KOPT-K1 (cell line): ENCODE measurements at regions not wholly inside any gene's neighbourhood (a gene's known extent, or its start where the extent isn't known, plus 50 kb on each side); places are given as distances from the start of the nearest gene placed in this dataset.
"Not testable (repeated sequence)": the region's sequence is repeated elsewhere in the genome, so short reads cannot be mapped to it uniquely, and the experiment has no call there.

Experiments used
- H3K27ac ChIP-seq: fragments of 200-600 bp; sonication (generic); 2 replicates; pipeline ENCODE4 v1.5.1; 2016; ENCODE audit warnings: antibody characterized with exemption, mild to moderate bottlenecking, low read depth, low read length; ENCODE audit not compliant: poor library complexity, severe bottlenecking
- H3K36me3 ChIP-seq: fragments of 200-600 bp; sonication (generic); 2 replicates; pipeline ENCODE4 v1.5.1; 2017; ENCODE audit warnings: antibody characterized with exemption, mild to moderate bottlenecking, low read length, moderate library complexity; ENCODE audit not compliant: insufficient read depth
- H3K9me3 ChIP-seq: fragments of 200-600 bp; sonication (generic); 2 replicates; pipeline ENCODE4 v1.5.1; 2017; ENCODE audit warnings: antibody characterized with exemption, low read length, mild to moderate bottlenecking; ENCODE audit not compliant: insufficient read depth, poor library complexity, severe bottlenecking

GRCh38 chr17:71446645-71447437 is 674.0 kb upstream of the SOX9 start:
- no peak overlapping the region for H3K27ac ChIP-seq
- H3K36me3 ChIP-seq: no peaks in the 10 kb centered on the region

GRCh38 chr17:71447644-71448043 is 673.2 kb upstream of the SOX9 start:
- H3K36me3 ChIP-seq: no peaks in the 10 kb centered on the region
- no peak overlapping the region for H3K27ac ChIP-seq
- no peaks in the 10 kb centered on the region for H3K9me3 ChIP-seq

More at GRCh38 chr17:71446645-71447437, 674.0 kb upstream of the SOX9 start:
- H3K9me3 ChIP-seq: no peaks in the 10 kb centered on the region

- H3K36me3 ChIP-seq, H3K9me3 ChIP-seq, H3K27ac ChIP-seq: not testable (repeated sequence)
Observed at GRCh38 chr17:71450657-71451056, 670.2 kb upstream of the SOX9 start.

GRCh38 chr17:71453876-71454422 is 666.9 kb upstream of the SOX9 start:
- Histone ChIP-seq H3K9me3 (no peaks in the 10 kb centered on the region), H3K27ac (no peak overlapping the region), H3K36me3 (no peaks in the 10 kb centered on the region)

- no peak overlapping the region for H3K27ac ChIP-seq
- no peaks in the 10 kb centered on the region for H3K9me3 ChIP-seq
- H3K36me3 ChIP-seq: no peaks in the 10 kb centered on the region
Observed at GRCh38 chr17:71455219-71455618, 665.6 kb upstream of the SOX9 start.

GRCh38 chr17:71458322-71458721 is 662.5 kb upstream of the SOX9 start:
- Histone ChIP-seq H3K9me3 (no peaks in the 10 kb centered on the region), H3K36me3 (no peaks in the 10 kb centered on the region), H3K27ac (no peak overlapping the region)

- H3K27ac ChIP-seq: no peak overlapping the region
Observed at GRCh38 chr17:71460943-71461342, 659.9 kb upstream of the SOX9 start.

GRCh38 chr17:71461498-71462169 is 659.2 kb upstream of the SOX9 start:
- H3K27ac ChIP-seq: no peak overlapping the region
- H3K9me3 ChIP-seq: no peaks in the 10 kb centered on the region
- H3K36me3 ChIP-seq: no peaks in the 10 kb centered on the region

More at GRCh38 chr17:71460943-71461342, 659.9 kb upstream of the SOX9 start:
- H3K36me3 ChIP-seq: no peaks in the 10 kb centered on the region
- no peaks in the 10 kb centered on the region for H3K9me3 ChIP-seq

GRCh38 chr17:71464241-71464640 is 656.6 kb upstream of the SOX9 start:
- no peaks in the 10 kb centered on the region for H3K9me3 ChIP-seq
- no peak overlapping the region for H3K27ac ChIP-seq
- no peaks in the 10 kb centered on the region for H3K36me3 ChIP-seq

GRCh38 chr17:71464751-71465150 is 656.1 kb upstream of the SOX9 start:
- no peaks in the 10 kb centered on the region for H3K9me3 ChIP-seq
- no peak overlapping the region for H3K27ac ChIP-seq
- no peaks in the 10 kb centered on the region for H3K36me3 ChIP-seq

GRCh38 chr17:71467719-71468118 is 653.1 kb upstream of the SOX9 start:
- Histone ChIP-seq H3K9me3 (no peaks in the 10 kb centered on the region), H3K27ac (no peak overlapping the region), H3K36me3 (no peaks in the 10 kb centered on the region)

GRCh38 chr17:71470062-71470461 is 650.8 kb upstream of the SOX9 start:
- Histone ChIP-seq H3K36me3 (no peaks in the 10 kb centered on the region), H3K27ac (no peak overlapping the region)

GRCh38 chr17:71472809-71473789 is 647.7 kb upstream of the SOX9 start:
- Histone ChIP-seq H3K9me3 (no peaks in the 10 kb centered on the region), H3K36me3 (no peaks in the 10 kb centered on the region), H3K27ac (no peak overlapping the region)

More at GRCh38 chr17:71470062-71470461, 650.8 kb upstream of the SOX9 start:
- H3K9me3 ChIP-seq: no peaks in the 10 kb centered on the region

- no peaks in the 10 kb centered on the region for H3K9me3 ChIP-seq
- H3K36me3 ChIP-seq: no peaks in the 10 kb centered on the region
- no peak overlapping the region for H3K27ac ChIP-seq
Observed at GRCh38 chr17:71477356-71477755, 643.5 kb upstream of the SOX9 start.

- H3K9me3 ChIP-seq: no peaks in the 10 kb centered on the region
Observed at GRCh38 chr17:71480099-71480498, 640.7 kb upstream of the SOX9 start.

More at GRCh38 chr17:71480099-71480498, 640.7 kb upstream of the SOX9 start:
- no peak overlapping the region for H3K27ac ChIP-seq
- H3K36me3 ChIP-seq: no peaks in the 10 kb centered on the region
